Smooth muscle cell (in vitro differentiated cells): ENCODE measurements at regions not wholly inside any gene's neighbourhood (a gene's known extent, or its start where the extent isn't known, plus 50 kb on each side); places are given as distances from the start of the nearest gene placed in this dataset.

ENCODE experiments used
- DNase-seq: peaks from one replicate; lab custom pipeline; 2025; ENCODE audit not compliant: unreplicated experiment; lab: John Stamatoyannopoulos, UW
- H2AFZ ChIP-seq: fragments of 200-600 bp; sonication (generic); 2 replicates; pipeline ENCODE4 v1.6.0; 2016; ENCODE audit warnings: antibody characterized with exemption, low read depth, mild to moderate bottlenecking
- H3F3A ChIP-seq: fragments of 200-600 bp; sonication (generic); 2 replicates; pipeline ENCODE4 v1.6.0; 2017; ENCODE audit warnings: antibody characterized with exemption, low read depth
- H3K27ac ChIP-seq: fragments of 200-600 bp; sonication (generic); 2 replicates; pipeline ENCODE4 v1.5.1; 2016; ENCODE audit warnings: low read depth, mild to moderate bottlenecking
- H3K27me3 ChIP-seq: fragments of 200-600 bp; sonication (generic); 2 replicates; pipeline ENCODE4 v1.6.1; 2016; ENCODE audit warnings: low read depth, mild to moderate bottlenecking
- H3K36me3 ChIP-seq: fragments of 200-600 bp; sonication (generic); 2 replicates; pipeline ENCODE4 v1.5.1; 2016; ENCODE audit warnings: low read depth
- H3K4me1 ChIP-seq: fragments of 200-600 bp; sonication (generic); 2 replicates; pipeline ENCODE4 v1.5.1; 2016; ENCODE audit warnings: low read depth
- H3K4me2 ChIP-seq: fragments of 200-600 bp; sonication (generic); 2 replicates; pipeline ENCODE4 v1.6.0; 2016; ENCODE audit warnings: mild to moderate bottlenecking
- H3K4me3 ChIP-seq: fragments of 200-600 bp; sonication (generic); 2 replicates; pipeline ENCODE4 v1.5.1; 2016; ENCODE audit warnings: mild to moderate bottlenecking
- H3K79me2 ChIP-seq: fragments of 200-600 bp; sonication (generic); 2 replicates; pipeline ENCODE4 v1.6.0; 2016; ENCODE audit warnings: low read depth, mild to moderate bottlenecking
- H3K9ac ChIP-seq: fragments of 200-600 bp; sonication (generic); 2 replicates; pipeline ENCODE4 v1.6.0; 2016; ENCODE audit warnings: low read depth
- H3K9me3 ChIP-seq: fragments of 200-600 bp; sonication (generic); replicated peaks from 2 replicates; pipeline ENCODE4 v1.5.1; 2016; ENCODE audit warnings: low read depth
- H4K20me1 ChIP-seq: fragments of 200-600 bp; sonication (generic); 2 replicates; pipeline ENCODE4 v1.6.0; 2016; ENCODE audit warnings: low read depth
- WGBS: methylation state at CpG from one replicate; pipeline ENCODE4 v1.1.7; 2016; ENCODE audit warnings: low lambda C conversion rate; 5-methylcytosine and 5-hydroxymethylcytosine counted together
- TF ChIP-seq, protein P1 (sequence below): fragments of 200-600 bp; sonication (generic); IDR thresholded peaks from 2 replicates; pipeline ENCODE4 v1.5.1; 2017; ENCODE audit warnings: borderline replicate concordance, mild to moderate bottlenecking, antibody characterized with exemption; ENCODE audit not compliant: insufficient read depth, poor library complexity, severe bottlenecking

DNA sequence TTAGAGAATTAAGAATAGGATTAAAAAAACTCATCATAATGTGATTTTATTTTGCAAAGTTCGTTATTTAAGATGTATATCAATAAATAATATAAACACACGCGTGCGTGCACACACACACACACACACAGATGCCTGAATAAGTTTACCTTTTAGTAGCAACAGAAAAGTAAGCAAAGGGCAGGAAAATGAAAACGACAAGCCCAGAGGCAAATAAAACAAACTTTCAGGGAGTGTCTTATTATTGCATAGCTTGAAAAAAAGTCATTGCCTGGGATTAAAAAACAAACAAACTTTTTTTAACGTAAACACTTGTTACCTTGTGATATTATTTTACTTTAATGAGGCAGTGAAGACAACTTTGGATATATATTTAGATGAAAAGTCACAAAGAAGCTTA lies 226.4 kb downstream of the BAMBI start:
- Histone ChIP-seq H3K9me3 (no peaks in the 10 kb centered on the region), H3K27me3 (no peaks in the 10 kb centered on the region), H3K27ac (peak overlapping the region; percentile 30), H3K4me1 (no peaks in the 10 kb centered on the region), H4K20me1 (no peaks in the 10 kb centered on the region), H3K4me2 (peak overlapping the region; percentile 6), H3K4me3 (no peak overlapping the region), H3K9ac (peak overlapping the region; percentile 35), H3K36me3 (no peaks in the 10 kb centered on the region), H2AFZ (peak overlapping the region; percentile 59), H3F3A (peaks cover 12% of the 10 kb centered on the region), H3K79me2 (no peaks in the 10 kb centered on the region)
- TF ChIP-seq, protein P1, sequence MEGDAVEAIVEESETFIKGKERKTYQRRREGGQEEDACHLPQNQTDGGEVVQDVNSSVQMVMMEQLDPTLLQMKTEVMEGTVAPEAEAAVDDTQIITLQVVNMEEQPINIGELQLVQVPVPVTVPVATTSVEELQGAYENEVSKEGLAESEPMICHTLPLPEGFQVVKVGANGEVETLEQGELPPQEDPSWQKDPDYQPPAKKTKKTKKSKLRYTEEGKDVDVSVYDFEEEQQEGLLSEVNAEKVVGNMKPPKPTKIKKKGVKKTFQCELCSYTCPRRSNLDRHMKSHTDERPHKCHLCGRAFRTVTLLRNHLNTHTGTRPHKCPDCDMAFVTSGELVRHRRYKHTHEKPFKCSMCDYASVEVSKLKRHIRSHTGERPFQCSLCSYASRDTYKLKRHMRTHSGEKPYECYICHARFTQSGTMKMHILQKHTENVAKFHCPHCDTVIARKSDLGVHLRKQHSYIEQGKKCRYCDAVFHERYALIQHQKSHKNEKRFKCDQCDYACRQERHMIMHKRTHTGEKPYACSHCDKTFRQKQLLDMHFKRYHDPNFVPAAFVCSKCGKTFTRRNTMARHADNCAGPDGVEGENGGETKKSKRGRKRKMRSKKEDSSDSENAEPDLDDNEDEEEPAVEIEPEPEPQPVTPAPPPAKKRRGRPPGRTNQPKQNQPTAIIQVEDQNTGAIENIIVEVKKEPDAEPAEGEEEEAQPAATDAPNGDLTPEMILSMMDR, result no peak
- no peak for DNase-seq
- 87% methylated on average over 6 of the region's 6 CpGs for WGBS

GRCh38 chr10:28905371-28905770 lies 228.1 kb downstream of the BAMBI start:
- peaks cover 13% of the 10 kb centered on the region for H3F3A ChIP-seq
- H3K4me2 ChIP-seq, result peak overlapping the region; percentile 40
- no peak overlapping the region for H3K9ac ChIP-seq
- no peaks in the 10 kb centered on the region for H3K27me3 ChIP-seq
- H3K4me1 ChIP-seq, result no peaks in the 10 kb centered on the region
- H4K20me1 ChIP-seq, result no peaks in the 10 kb centered on the region
- no peak for DNase-seq
- H3K27ac ChIP-seq, result peak overlapping the region; percentile 51
- WGBS, result 55% methylated on average over 5 of the region's 5 CpGs
- no peaks in the 10 kb centered on the region for H3K9me3 ChIP-seq
- peak overlapping the region; percentile 41 for H2AFZ ChIP-seq
- H3K36me3 ChIP-seq, result no peaks in the 10 kb centered on the region
- TF ChIP-seq, protein P1, result no peak
- no peak overlapping the region for H3K4me3 ChIP-seq
- no peaks in the 10 kb centered on the region for H3K79me2 ChIP-seq

- 65% methylated on average over 11 of the region's 11 CpGs for WGBS
- TF ChIP-seq, protein P1, result no peak
- no peaks in the 10 kb centered on the region for H3K9me3 ChIP-seq
- H3K4me3 ChIP-seq, result no peak overlapping the region
- H2AFZ ChIP-seq, result peak overlapping the region; percentile 32
- no peak overlapping the region for H3K9ac ChIP-seq
- H3K36me3 ChIP-seq, result no peaks in the 10 kb centered on the region
- H3F3A ChIP-seq, result peaks cover 16% of the 10 kb centered on the region
- peak overlapping the region; percentile 40 for H3K4me2 ChIP-seq
- peak overlapping the region; percentile 51 for H3K27ac ChIP-seq
- H3K79me2 ChIP-seq, result no peaks in the 10 kb centered on the region
- no peak for DNase-seq
- no peaks in the 10 kb centered on the region for H3K4me1 ChIP-seq
- H4K20me1 ChIP-seq, result no peaks in the 10 kb centered on the region
- H3K27me3 ChIP-seq, result no peaks in the 10 kb centered on the region
These were observed 228.7 kb downstream of the BAMBI start for GRCh38 chr10:28906011-28906411.

GRCh38 chr10:28906415-28906814 lies 229.1 kb downstream of the BAMBI start:
- Histone ChIP-seq H2AFZ (peak overlapping the region; percentile 32), H4K20me1 (no peaks in the 10 kb centered on the region), H3K27ac (peak overlapping the region; percentile 51), H3K36me3 (no peaks in the 10 kb centered on the region), H3K4me3 (no peak overlapping the region), H3K9me3 (no peaks in the 10 kb centered on the region), H3F3A (peaks cover 16% of the 10 kb centered on the region), H3K4me2 (peak overlapping the region; percentile 40), H3K9ac (no peak overlapping the region), H3K4me1 (no peaks in the 10 kb centered on the region), H3K27me3 (no peaks in the 10 kb centered on the region), H3K79me2 (no peaks in the 10 kb centered on the region)
- WGBS, result 81% methylated on average over 4 of the region's 4 CpGs
- DNase-seq, result no peak
- TF ChIP-seq, protein P1, result no peak
